Stimulated activated naive CD4-positive, alpha-beta T cell treated with Interleukin-2 at 50 U/mL for 16 hours (primary cell): ENCODE measurements at regions not wholly inside any gene's neighbourhood (a gene's known extent, or its start where the extent isn't known, plus 50 kb on each side); places are given as distances from the start of the nearest gene placed in this dataset.

Source experiments
- DNase-seq: peaks from one replicate; lab custom pipeline; 2025; lab: John Stamatoyannopoulos, UW

- DNase-seq = no peak
Measured at GRCh38 chr12:24557738-24558137, 391.2 kb downstream of the BCAT1 start.

- DNase-seq = no peak
Measured at GRCh38 chr12:24555730-24556129, 393.2 kb downstream of the BCAT1 start.

DNA sequence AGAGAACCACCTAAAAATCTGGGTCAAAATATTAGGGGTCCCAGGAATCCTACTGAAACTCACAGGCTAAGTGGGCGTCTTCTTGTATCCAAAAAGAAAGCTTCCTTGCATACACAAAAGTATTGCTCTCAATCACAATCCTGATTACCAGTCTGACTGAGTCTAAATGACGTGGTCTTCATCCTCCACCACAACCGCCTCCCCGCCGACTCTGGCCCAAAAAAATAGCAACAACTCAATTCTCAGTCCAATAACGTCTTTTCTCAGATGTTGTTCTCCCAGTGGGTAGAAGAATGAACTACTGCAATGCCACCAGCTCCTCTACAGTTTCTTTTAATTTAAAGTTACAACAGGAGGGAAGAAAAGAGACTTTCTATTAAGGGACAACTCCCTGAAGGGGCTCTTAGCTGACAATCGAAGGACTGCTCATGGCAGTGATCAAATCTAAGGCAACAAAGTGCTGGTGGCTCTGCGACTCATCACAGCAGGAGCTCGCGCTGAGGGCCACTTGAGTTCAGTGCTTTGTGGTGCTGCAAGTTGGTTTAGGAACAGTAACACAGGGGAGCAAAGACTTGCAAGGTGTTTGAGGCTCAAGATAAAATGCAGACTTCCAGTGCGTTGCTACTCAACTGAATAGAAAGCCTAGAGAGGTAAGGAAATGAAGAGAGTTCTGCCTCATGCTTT, 394.1 kb downstream of the BCAT1 start:
- DNase-seq = no peak

- DNase-seq = no peak
Measured at GRCh38 chr12:24553259-24553658, 395.6 kb downstream of the BCAT1 start.

DNA sequence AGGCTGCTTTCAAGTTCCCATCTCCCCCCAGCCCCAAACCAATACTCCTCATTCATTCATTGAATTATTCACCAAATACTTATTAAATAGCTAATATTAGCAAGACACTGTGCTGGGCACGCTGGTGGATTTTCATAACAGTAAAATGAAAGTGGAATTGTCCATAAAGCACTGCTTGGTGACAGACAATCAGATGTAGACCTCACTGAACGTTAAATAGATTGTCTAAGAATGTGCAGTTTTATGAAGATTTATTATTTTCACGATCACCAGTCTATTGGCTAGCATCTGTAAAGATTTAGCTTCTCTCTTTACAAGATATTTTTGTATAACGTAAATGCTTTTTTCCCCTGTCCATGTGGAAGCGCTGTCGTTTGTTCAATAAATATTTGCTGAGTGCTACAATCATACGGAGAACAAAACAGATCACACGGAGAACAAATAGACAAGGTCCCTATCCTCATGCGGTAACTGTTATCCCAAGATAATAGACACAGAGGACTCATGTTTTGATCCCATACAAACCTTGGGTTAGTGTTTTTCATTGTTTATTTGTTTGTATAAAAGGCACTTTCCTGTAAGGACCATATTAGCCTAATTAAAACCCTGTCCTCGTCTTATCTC, 397.6 kb downstream of the BCAT1 start:
- DNase-seq = no peak

DNA sequence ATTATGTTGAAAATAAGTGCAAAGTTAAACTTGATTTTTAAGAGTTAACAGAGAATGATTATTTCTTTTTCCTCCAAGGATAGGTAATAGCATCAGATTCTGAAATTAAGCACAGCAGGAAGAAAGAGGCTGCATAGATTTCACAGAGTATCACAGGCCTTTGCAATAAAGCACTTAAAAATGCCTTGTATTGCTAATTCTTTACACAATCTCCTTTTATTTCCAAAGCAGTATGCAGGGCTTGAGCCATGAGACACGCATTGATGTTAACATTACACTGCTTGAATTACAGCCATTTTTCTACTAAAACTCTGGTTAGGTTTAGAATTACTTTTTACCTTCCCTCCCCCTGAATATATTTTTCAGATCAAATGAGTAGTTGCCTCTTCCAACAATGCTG, 398.3 kb downstream of the BCAT1 start:
- DNase-seq = no peak

DNA sequence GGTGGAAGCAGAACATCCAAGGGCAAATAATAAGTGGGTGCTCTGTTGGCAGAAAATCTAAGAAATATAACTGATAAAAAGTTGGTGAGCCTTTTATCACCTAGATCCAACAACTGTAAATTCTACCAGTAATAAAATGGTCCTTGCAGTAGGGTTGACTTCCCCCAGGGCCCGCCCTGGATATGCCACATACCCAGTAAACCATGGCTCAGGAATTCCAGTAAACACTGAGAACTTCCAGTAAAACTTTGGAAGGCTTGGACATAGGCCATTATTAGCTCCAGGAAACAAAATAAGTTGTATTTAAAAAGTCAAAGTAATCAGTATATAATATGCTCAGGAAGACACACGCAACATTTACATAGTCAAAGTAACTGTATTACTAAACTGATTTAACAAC, 402.2 kb downstream of the BCAT1 start:
- DNase-seq = no peak

- no peak for DNase-seq
Measured at GRCh38 chr12:24546084-24546483, 402.8 kb downstream of the BCAT1 start.

- DNase-seq = no peak
Measured at GRCh38 chr12:24544368-24544767, 404.5 kb downstream of the BCAT1 start.

DNA sequence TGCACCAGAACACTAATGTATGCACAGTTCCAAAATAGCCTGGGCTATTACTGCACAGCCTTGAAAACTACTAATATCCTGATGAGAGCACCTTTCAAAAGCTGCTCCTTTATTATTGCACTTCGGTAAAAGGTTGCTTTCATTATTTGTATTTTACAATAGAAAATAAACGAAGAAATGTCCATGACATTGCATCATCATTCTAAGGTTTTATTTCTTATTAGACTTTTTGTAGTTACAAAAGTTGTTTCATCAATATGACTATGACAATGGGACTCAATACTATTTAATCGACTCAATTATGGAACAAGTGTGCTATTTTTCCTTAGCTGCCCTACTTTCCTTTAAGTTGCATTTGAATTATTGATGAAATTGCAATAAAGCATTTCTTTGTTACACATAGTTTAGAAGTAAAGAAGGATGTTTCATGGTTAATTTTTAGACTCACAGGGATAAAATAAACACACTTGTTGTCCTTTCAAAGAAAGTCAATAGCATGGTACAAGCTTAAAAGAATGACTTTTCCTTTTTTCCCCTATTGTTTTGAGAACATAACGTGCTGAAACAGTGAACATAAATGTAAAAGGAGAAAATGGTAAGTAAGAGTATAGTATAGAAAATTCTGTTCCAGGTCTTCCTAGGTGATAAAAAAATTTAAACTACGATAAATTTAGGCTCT, 407.6 kb downstream of the BCAT1 start:
- DNase-seq = no peak

- DNase-seq = no peak
Measured at GRCh38 chr12:24539646-24540045, 409.3 kb downstream of the BCAT1 start.

DNA sequence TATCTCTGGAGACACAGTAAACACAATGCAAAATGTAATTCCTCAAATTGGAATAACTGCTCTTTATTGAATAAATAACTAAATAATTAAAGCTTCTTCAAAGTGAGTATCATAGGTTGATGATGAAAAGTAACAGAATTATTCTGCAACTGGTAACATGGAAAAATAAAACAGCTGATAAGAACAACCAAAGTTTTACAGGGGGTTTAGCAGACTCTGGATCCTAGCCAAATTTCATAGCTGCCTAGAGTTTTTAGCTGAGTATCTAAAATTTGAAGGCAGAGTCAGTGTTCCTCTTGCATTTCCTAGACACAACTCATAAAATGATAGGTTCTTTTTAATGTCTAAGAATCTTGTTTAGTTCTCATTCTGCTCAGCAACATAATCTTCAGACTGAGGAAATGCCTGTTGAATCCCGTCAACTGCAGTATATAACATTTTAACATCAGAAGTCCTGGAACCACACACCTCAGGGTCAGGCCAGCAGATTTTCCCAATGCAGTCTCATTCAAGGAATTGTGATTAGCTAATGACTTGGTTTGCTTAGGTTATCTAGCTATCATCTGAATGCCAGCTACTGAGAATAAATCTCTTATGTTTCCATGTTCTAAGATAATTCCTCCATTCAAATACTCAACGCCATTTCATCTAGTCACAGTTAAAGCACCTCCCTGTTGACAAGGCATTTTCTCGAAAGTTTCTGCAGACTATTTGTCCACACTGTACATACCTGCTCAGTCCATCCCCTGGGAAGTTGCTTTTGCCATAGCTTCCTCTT, 411.6 kb downstream of the BCAT1 start:
- DNase-seq = no peak

GRCh38 chr12:24535334-24536069, 413.4 kb downstream of the BCAT1 start:
- no peak for DNase-seq

GRCh38 chr12:24534622-24535021, 414.3 kb downstream of the BCAT1 start:
- DNase-seq = no peak

- no peak for DNase-seq
Measured at GRCh38 chr12:24533716-24534352, 415.1 kb downstream of the BCAT1 start.

- DNase-seq = no peak
Measured at GRCh38 chr12:24530689-24531088, 418.2 kb downstream of the BCAT1 start.

GRCh38 chr12:24527102-24527501, 421.8 kb downstream of the BCAT1 start:
- no peak for DNase-seq

GRCh38 chr12:24522736-24523135, 426.2 kb downstream of the BCAT1 start:
- no peak for DNase-seq

GRCh38 chr12:24519759-24520158, 429.1 kb downstream of the BCAT1 start:
- DNase-seq = no peak

- DNase-seq = no peak
Measured at GRCh38 chr12:24517000-24517399, 431.9 kb downstream of the BCAT1 start.

- no peak for DNase-seq
Measured at GRCh38 chr12:24510581-24511125, 438.2 kb downstream of the BCAT1 start.
